Mesenchymal stem cell (in vitro differentiated cells and primary cell): ENCODE measurements at regions not wholly inside any gene's neighbourhood (a gene's known extent, or its start where the extent isn't known, plus 50 kb on each side); places are given as distances from the start of the nearest gene placed in this dataset.

Experiments used
- DNase-seq: peaks from one replicate; pipeline ENCODE4 v3.0.0-alpha.2; 2013
- H2AFZ ChIP-seq: one replicate; pipeline ENCODE4 v1.6.1; 2013; ENCODE audit warnings: low read depth, mild to moderate bottlenecking, control low read depth, inconsistent platforms, low read length, moderate library complexity
- H2AK5ac ChIP-seq: 2 replicates; pipeline ENCODE4 v1.6.1; 2013; ENCODE audit warnings: low read length, moderate library complexity, mild to moderate bottlenecking, inconsistent platforms; ENCODE audit not compliant: severe bottlenecking
- H2BK120ac ChIP-seq: one replicate; pipeline ENCODE4 v1.6.1; 2013; ENCODE audit warnings: low read depth, mild to moderate bottlenecking, inconsistent platforms, low read length, moderate library complexity
- H2BK12ac ChIP-seq, 2 experiments: one replicate each; pipeline ENCODE4 v1.6.1; 2013; ENCODE audit warnings: inconsistent platforms in 2 of 2, low read length in 2 of 2, mild to moderate bottlenecking in 2 of 2, moderate library complexity in 2 of 2, control low read depth in 1 of 2
- H2BK15ac ChIP-seq: one replicate; pipeline ENCODE4 v1.6.1; 2013; ENCODE audit warnings: mild to moderate bottlenecking, low read depth, inconsistent platforms; ENCODE audit not compliant: poor library complexity, severe bottlenecking
- H2BK5ac ChIP-seq: 2 replicates; pipeline ENCODE4 v1.6.1; 2013; ENCODE audit warnings: low read depth, mild to moderate bottlenecking, low read length, control low read depth, inconsistent platforms; ENCODE audit not compliant: poor library complexity, severe bottlenecking
- H3K14ac ChIP-seq, 2 experiments: one replicate each; pipeline ENCODE4 v1.6.1; 2013; ENCODE audit warnings: inconsistent platforms in 2 of 2, low read length in 2 of 2, control low read depth in 1 of 2, mild to moderate bottlenecking in 1 of 2, moderate library complexity in 1 of 2
- H3K18ac ChIP-seq, 2 experiments: one replicate each; pipeline ENCODE4 v1.6.1; 2013; ENCODE audit warnings: inconsistent platforms in 2 of 2, low read length in 2 of 2, control low read depth in 1 of 2, low read depth in 1 of 2, mild to moderate bottlenecking in 1 of 2
- H3K23ac ChIP-seq, 2 experiments: one replicate each; pipeline ENCODE4 v1.6.1; 2013; ENCODE audit warnings: inconsistent platforms in 2 of 2, low read length in 2 of 2, mild to moderate bottlenecking in 2 of 2, moderate library complexity in 2 of 2, control low read depth in 1 of 2
- H3K27ac ChIP-seq: 2 replicates; pipeline ENCODE4 v1.5.1; 2013; ENCODE audit warnings: mild to moderate bottlenecking, moderate library complexity, low read length, control low read depth, inconsistent platforms; ENCODE audit not compliant: poor library complexity, severe bottlenecking
- H3K27me3 ChIP-seq, 2 experiments: 2 replicates each; pipeline versions ENCODE4 v1.6.1 to v1.7.0; 2013; ENCODE audit warnings: low read length in 2 of 2, mild to moderate bottlenecking in 2 of 2, moderate library complexity in 2 of 2, control low read depth in 1 of 2, inconsistent platforms in 1 of 2; ENCODE audit not compliant: control insufficient read depth in 1 of 2, insufficient read depth in 1 of 2
- H3K36me3 ChIP-seq, 2 experiments: 2 replicates each; pipeline versions ENCODE4 v1.6.1 to v1.7.0; 2013; ENCODE audit warnings: low read length in 2 of 2, control low read depth in 1 of 2, inconsistent platforms in 1 of 2, low read depth in 1 of 2, mild to moderate bottlenecking in 1 of 2; ENCODE audit not compliant: insufficient read depth in 2 of 2, control insufficient read depth in 1 of 2
- H3K4ac ChIP-seq, 2 experiments: one replicate each; pipeline ENCODE4 v1.6.1; 2013; ENCODE audit warnings: inconsistent platforms in 2 of 2, low read length in 2 of 2, mild to moderate bottlenecking in 2 of 2, moderate library complexity in 2 of 2, control low read depth in 1 of 2, low read depth in 1 of 2
- H3K4me1 ChIP-seq: 2 replicates; pipeline ENCODE4 v1.6.1; 2013; ENCODE audit warnings: low read depth, low read length, control low read depth; ENCODE audit not compliant: control insufficient read depth, insufficient read depth
- H3K4me2 ChIP-seq: 2 replicates; pipeline ENCODE4 v1.6.1; 2013; ENCODE audit warnings: low read length, mild to moderate bottlenecking, inconsistent platforms; ENCODE audit not compliant: poor library complexity, severe bottlenecking
- H3K4me3 ChIP-seq, 2 experiments: 2 replicates each; pipeline versions ENCODE4 v1.5.1 to v1.7.0; 2013; ENCODE audit warnings: low read length in 2 of 2, mild to moderate bottlenecking in 2 of 2, control low read depth in 1 of 2, low read depth in 1 of 2; ENCODE audit not compliant: insufficient read depth in 1 of 2
- H3K79me1 ChIP-seq: replicated peaks from 2 replicates; pipeline ENCODE4 v1.6.1; 2013; ENCODE audit warnings: mild to moderate bottlenecking, control low read depth, low read length, inconsistent platforms; ENCODE audit not compliant: poor library complexity, severe bottlenecking
- H3K9ac ChIP-seq: 2 replicates; pipeline ENCODE4 v1.7.0; 2013; ENCODE audit warnings: mild to moderate bottlenecking, low read length, moderate library complexity
- H3K9me3 ChIP-seq: 2 replicates; pipeline ENCODE4 v1.7.0; 2013; ENCODE audit warnings: mild to moderate bottlenecking, low read length; ENCODE audit not compliant: control insufficient read depth
- H4K8ac ChIP-seq: one replicate; pipeline ENCODE4 v1.6.1; 2013; ENCODE audit warnings: inconsistent platforms, mild to moderate bottlenecking, low read length, moderate library complexity
- H4K91ac ChIP-seq: one replicate; pipeline ENCODE4 v1.6.1; 2013; ENCODE audit warnings: mild to moderate bottlenecking, low read length, inconsistent platforms
- whole genome bisulfite sequencing: methylation state at CpG from one replicate; pipeline ENCODE4 v1.1.7; 2013; ENCODE audit warnings: mixed read lengths; 5-methylcytosine and 5-hydroxymethylcytosine counted together

- no peak overlapping the region for H2BK5ac ChIP-seq
- H3K79me1 ChIP-seq, result no peaks in the 10 kb centered on the region
- 96% methylated on average over 4 of the region's 5 CpGs for WGBS
- no peak overlapping the region for H2BK12ac ChIP-seq
- no peak overlapping the region for H4K8ac ChIP-seq
- H3K4me3 ChIP-seq, result no peak overlapping the region
- H2AK5ac ChIP-seq, result no peak overlapping the region
- no peak overlapping the region for H3K14ac ChIP-seq
- no peak overlapping the region for H3K18ac ChIP-seq
- H3K27me3 ChIP-seq, result no peaks in the 10 kb centered on the region
- H3K4me2 ChIP-seq, result no peak overlapping the region
- H2BK120ac ChIP-seq, result no peak overlapping the region
- H3K9ac ChIP-seq, result no peak overlapping the region
- no peak for DNase-seq
- H3K4me1 ChIP-seq, result peaks cover 5% of the 10 kb centered on the region
- H4K91ac ChIP-seq, result no peak overlapping the region
- no peak overlapping the region for H3K27ac ChIP-seq
- no peaks in the 10 kb centered on the region for H3K36me3 ChIP-seq
- no peak overlapping the region for H3K4ac ChIP-seq
- H3K9me3 ChIP-seq, result peaks cover 9% of the 10 kb centered on the region
- no peak overlapping the region for H2AFZ ChIP-seq
- no peak overlapping the region for H2BK15ac ChIP-seq
- no peak overlapping the region for H3K23ac ChIP-seq
These were observed 187.1 kb upstream of the MAN1A1 start for GRCh38 chr6:119536666-119537065.

- Histone ChIP-seq H4K91ac (no peak overlapping the region), H3K27ac (no peak overlapping the region), H2BK12ac (no peak overlapping the region), H2AK5ac (no peak overlapping the region), H3K4me2 (no peak overlapping the region), H3K9me3 (peaks cover 9% of the 10 kb centered on the region), H3K36me3 (no peaks in the 10 kb centered on the region), H3K9ac (no peak overlapping the region), H3K4ac (no peak overlapping the region), H3K4me1 (peaks cover 2% of the 10 kb centered on the region), H2BK120ac (no peak overlapping the region), H3K23ac (no peak overlapping the region), H3K14ac (no peak overlapping the region), H2AFZ (no peak overlapping the region), H4K8ac (no peak overlapping the region), H3K4me3 (no peak overlapping the region), H2BK5ac (no peak overlapping the region), H3K18ac (no peak overlapping the region), H2BK15ac (no peak overlapping the region), H3K79me1 (no peaks in the 10 kb centered on the region), H3K27me3 (no peaks in the 10 kb centered on the region)
- no peak for DNase-seq
- WGBS, result no CpG with 5 or more reads among the region's 1 CpG
These were observed 185.8 kb upstream of the MAN1A1 start for GRCh38 chr6:119535332-119535731.

- peak overlapping the region; percentile 77 to 92 for H2BK12ac ChIP-seq
- H2BK15ac ChIP-seq, result no peak overlapping the region
- no peak overlapping the region for H4K8ac ChIP-seq
- H3K23ac ChIP-seq, result no peak overlapping the region
- H3K14ac ChIP-seq, result no peak overlapping the region
- no peak overlapping the region for H2BK120ac ChIP-seq
- no peak overlapping the region for H2AFZ ChIP-seq
- H3K4me2 ChIP-seq, result no peak overlapping the region
- peak overlapping the region; percentile 79 to 95 for H3K18ac ChIP-seq
- H3K4me3 ChIP-seq, result peak overlapping the region in 1 of 2 experiments; percentile 13
- peak; percentile 21 for DNase-seq
- H3K27me3 ChIP-seq, result no peaks in the 10 kb centered on the region
- peaks cover 2% of the 10 kb centered on the region for H3K4me1 ChIP-seq
- H4K91ac ChIP-seq, result peak overlapping the region; percentile 68
- WGBS, result 73% methylated on average over 2 of the region's 5 CpGs
- no peak overlapping the region for H2AK5ac ChIP-seq
- H3K79me1 ChIP-seq, result no peaks in the 10 kb centered on the region
- no peaks in the 10 kb centered on the region for H3K36me3 ChIP-seq
- H3K27ac ChIP-seq, result no peak overlapping the region
- peak overlapping the region; percentile 55 for H3K9ac ChIP-seq
- no peaks in the 10 kb centered on the region for H3K9me3 ChIP-seq
- H2BK5ac ChIP-seq, result no peak overlapping the region
- H3K4ac ChIP-seq, result no peak overlapping the region
These were observed 184.2 kb upstream of the MAN1A1 start for GRCh38 chr6:119533603-119534279.

- Histone ChIP-seq H2AFZ (no peak overlapping the region), H3K4me1 (no peaks in the 10 kb centered on the region), H3K9ac (no peak overlapping the region), H3K79me1 (no peaks in the 10 kb centered on the region), H3K9me3 (no peaks in the 10 kb centered on the region), H3K14ac (no peak overlapping the region), H2AK5ac (no peak overlapping the region), H2BK12ac (no peak overlapping the region), H3K18ac (no peak overlapping the region), H3K4ac (no peak overlapping the region), H3K23ac (no peak overlapping the region), H3K4me2 (no peak overlapping the region), H2BK120ac (no peak overlapping the region), H3K27me3 (no peaks in the 10 kb centered on the region), H3K36me3 (no peaks in the 10 kb centered on the region), H4K8ac (no peak overlapping the region), H3K4me3 (no peak overlapping the region), H3K27ac (no peak overlapping the region), H2BK5ac (no peak overlapping the region), H2BK15ac (no peak overlapping the region), H4K91ac (no peak overlapping the region)
- no peak for DNase-seq
- WGBS, result 43% methylated on average over 2 of the region's 2 CpGs
These were observed 177.6 kb upstream of the MAN1A1 start for GRCh38 chr6:119527231-119527578.
